Neural cell (in vitro differentiated cells): ENCODE measurements at regions not wholly inside any gene's neighbourhood (a gene's known extent, or its start where the extent isn't known, plus 50 kb on each side); places are given as distances from the start of the nearest gene placed in this dataset.

ENCODE experiments used
- H2AFZ ChIP-seq: fragments of 200-600, 300-800 bp; sonication (generic), shearing (Covaris generic); 2 replicates; pipeline ENCODE4 v1.6.0; 2014; ENCODE audit warnings: low read depth, mild to moderate bottlenecking, antibody characterized with exemption, low read length, moderate library complexity
- H3F3A ChIP-seq: fragments of 200-600 bp; shearing (Covaris generic); 2 replicates; pipeline ENCODE4 v1.6.1; 2016; ENCODE audit warnings: mild to moderate bottlenecking, moderate library complexity, mixed read lengths, antibody characterized with exemption, low read length; ENCODE audit not compliant: insufficient read depth, poor library complexity, severe bottlenecking
- H3K27ac ChIP-seq: fragments of 200-600, 300-800 bp; sonication (generic), shearing (Covaris generic); 2 replicates; pipeline ENCODE4 v1.5.1; 2014; ENCODE audit warnings: mild to moderate bottlenecking, low read length, moderate library complexity
- H3K27me3 ChIP-seq: fragments of 300-800, 200-600 bp; sonication (generic), shearing (Covaris generic); 2 replicates; pipeline ENCODE4 v1.6.0; 2014; ENCODE audit warnings: mild to moderate bottlenecking, low read depth, low read length, moderate library complexity; ENCODE audit not compliant: insufficient read depth
- H3K36me3 ChIP-seq: fragments of 300-800, 200-600 bp; sonication (generic), shearing (Covaris generic); 2 replicates; pipeline ENCODE4 v1.5.1; 2014; ENCODE audit warnings: mild to moderate bottlenecking, antibody characterized with exemption, low read length, moderate library complexity; ENCODE audit not compliant: insufficient read depth
- H3K4me2 ChIP-seq: fragments of 300-800, 200-600 bp; sonication (generic), shearing (Covaris generic); 2 replicates; pipeline ENCODE4 v1.6.0; 2014; ENCODE audit warnings: mild to moderate bottlenecking, low read length
- H3K4me3 ChIP-seq: fragments of 300-800, 200-600 bp; sonication (generic), shearing (Covaris generic); 2 replicates; pipeline ENCODE4 v1.5.1; 2014; ENCODE audit warnings: mild to moderate bottlenecking, low read length, moderate library complexity
- H3K79me2 ChIP-seq: fragments of 200-600 bp; shearing (Covaris generic); replicated peaks from 2 replicates; pipeline ENCODE4 v1.6.0; 2014; ENCODE audit warnings: mild to moderate bottlenecking, low read length, moderate library complexity; ENCODE audit not compliant: insufficient read depth
- H3K9ac ChIP-seq: fragments of 300-800, 200-600 bp; sonication (generic), shearing (Covaris generic); 2 replicates; pipeline ENCODE4 v1.6.1; 2016; ENCODE audit warnings: mild to moderate bottlenecking, low read length, mixed read lengths
- H3K9me2 ChIP-seq: fragments of 200-600 bp; shearing (Covaris generic); 2 replicates; pipeline ENCODE4 v1.6.1; 2016; ENCODE audit warnings: mild to moderate bottlenecking, low read length, mixed read lengths; ENCODE audit not compliant: insufficient read depth
- H3K9me3 ChIP-seq: fragments of 200-600, 300-800 bp; sonication (generic), shearing (Covaris generic); 2 replicates; pipeline ENCODE4 v1.6.1; 2016; ENCODE audit warnings: mild to moderate bottlenecking, mixed run types, low read length, moderate library complexity, mixed read lengths
- H4K20me1 ChIP-seq: fragments of 200-600 bp; shearing (Covaris generic); 2 replicates; pipeline ENCODE4 v1.6.1; 2016; ENCODE audit warnings: mild to moderate bottlenecking, mixed run types; ENCODE audit not compliant: insufficient read depth
- CTCF ChIP-seq: fragments of 450-650 bp; IDR thresholded peaks from 2 replicates; pipeline ENCODE4 v1.5.1; 2014; ENCODE audit warnings: antibody characterized with exemption, mild to moderate bottlenecking, moderate library complexity; ENCODE audit not compliant: poor library complexity, severe bottlenecking
- EP300 ChIP-seq: fragments of 450-650 bp; conservative IDR thresholded peaks from 2 replicates; pipeline ENCODE4 v1.6.1; 2014; ENCODE audit warnings: antibody characterized with exemption, mild to moderate bottlenecking, moderate library complexity; ENCODE audit not compliant: poor library complexity, severe bottlenecking
- EZH2 ChIP-seq: fragments of 200-600, 300-800 bp; shearing (Covaris generic), sonication (generic); IDR thresholded peaks from 2 replicates; pipeline ENCODE4 v1.6.1; 2014; ENCODE audit warnings: antibody characterized with exemption, low read length, borderline replicate concordance, mild to moderate bottlenecking; ENCODE audit not compliant: insufficient read depth, poor library complexity, severe bottlenecking
- MXI1 ChIP-seq: fragments of 450-650 bp; conservative IDR thresholded peaks from 2 replicates; pipeline ENCODE4 v1.6.1; 2014; ENCODE audit warnings: antibody characterized with exemption, mild to moderate bottlenecking; ENCODE audit not compliant: poor library complexity, severe bottlenecking
- POLR2AphosphoS5 ChIP-seq: IDR thresholded peaks from 2 replicates; pipeline ENCODE4 v1.6.1; 2012
- RAD21 ChIP-seq: fragments of 450-650 bp; conservative IDR thresholded peaks from 2 replicates; pipeline ENCODE4 v1.6.1; 2014; ENCODE audit warnings: antibody characterized with exemption, mild to moderate bottlenecking, moderate library complexity
- REST ChIP-seq: IDR thresholded peaks from 2 replicates; pipeline ENCODE4 v1.6.1; 2012; ENCODE audit warnings: borderline replicate concordance
- SMC3 ChIP-seq: fragments of 450-650 bp; conservative IDR thresholded peaks from 2 replicates; pipeline ENCODE4 v1.6.1; 2014; ENCODE audit warnings: antibody characterized with exemption, mild to moderate bottlenecking, moderate library complexity; ENCODE audit not compliant: poor library complexity
- TAF1 ChIP-seq: IDR thresholded peaks from 2 replicates; pipeline ENCODE4 v1.6.1; 2012; ENCODE audit warnings: low read depth

- H3K27me3 ChIP-seq: no peaks in the 10 kb centered on the region
- H4K20me1 ChIP-seq: no peaks in the 10 kb centered on the region
- no peaks in the 10 kb centered on the region for H3K9me2 ChIP-seq
- H3K4me2 ChIP-seq: no peak overlapping the region
- no peaks in the 10 kb centered on the region for H3F3A ChIP-seq
- no peak overlapping the region for H3K9ac ChIP-seq
- no peak for TF ChIP-seq SMC3
- H2AFZ ChIP-seq: no peak overlapping the region
- H3K9me3 ChIP-seq: no peaks in the 10 kb centered on the region
- H3K4me3 ChIP-seq: no peak overlapping the region
- H3K27ac ChIP-seq: no peak overlapping the region
- H3K79me2 ChIP-seq: no peaks in the 10 kb centered on the region
- no peaks in the 10 kb centered on the region for H3K36me3 ChIP-seq
These were observed 284.4 kb upstream of the MON1B start for GRCh38 chr16:76906552-76906951.

- no peaks in the 10 kb centered on the region for H4K20me1 ChIP-seq
- no peaks in the 10 kb centered on the region for H3K36me3 ChIP-seq
- H3K27ac ChIP-seq: no peak overlapping the region
- TF ChIP-seq EP300 (no peak), RAD21 (no peak), REST (no peak), TAF1 (no peak), CTCF (no peak), MXI1 (no peak), SMC3 (no peak)
- no peaks in the 10 kb centered on the region for H3K9me3 ChIP-seq
- no peaks in the 10 kb centered on the region for H3F3A ChIP-seq
- no peak overlapping the region for H3K4me3 ChIP-seq
- no peaks in the 10 kb centered on the region for H3K27me3 ChIP-seq
- no peak overlapping the region for H3K9ac ChIP-seq
- no peaks in the 10 kb centered on the region for H3K9me2 ChIP-seq
- no peaks in the 10 kb centered on the region for H3K79me2 ChIP-seq
- no peak overlapping the region for H2AFZ ChIP-seq
- H3K4me2 ChIP-seq: no peak overlapping the region
These were observed 280.1 kb upstream of the MON1B start for GRCh38 chr16:76910931-76911330.

GRCh38 chr16:76913046-76913445 lies 277.9 kb upstream of the MON1B start:
- no peak overlapping the region for H3K9ac ChIP-seq
- no peaks in the 10 kb centered on the region for H3K36me3 ChIP-seq
- H3F3A ChIP-seq: no peaks in the 10 kb centered on the region
- H3K9me2 ChIP-seq: no peaks in the 10 kb centered on the region
- TF ChIP-seq EP300 (no peak), POLR2AphosphoS5 (no peak), RAD21 (no peak), TAF1 (no peak), MXI1 (no peak), EZH2 (no peak), SMC3 (no peak), CTCF (no peak), REST (no peak)
- H3K9me3 ChIP-seq: no peaks in the 10 kb centered on the region
- H4K20me1 ChIP-seq: no peaks in the 10 kb centered on the region
- H3K27ac ChIP-seq: no peak overlapping the region
- no peak overlapping the region for H2AFZ ChIP-seq
- H3K4me3 ChIP-seq: no peak overlapping the region
- no peaks in the 10 kb centered on the region for H3K79me2 ChIP-seq
- no peaks in the 10 kb centered on the region for H3K27me3 ChIP-seq
- H3K4me2 ChIP-seq: no peak overlapping the region
